ENCODE measurements at regions not wholly inside any gene's neighbourhood (a gene's known extent, or its start where the extent isn't known, plus 50 kb on each side); places are given as distances from the start of the nearest gene placed in this dataset.

- no peaks in the 10 kb centered on the region for H3K36me3 ChIP-seq (ENCODE audit: control insufficient read depth in 1 of 2, insufficient read depth in 2 of 2, low read length in 2 of 2)
- no peak overlapping the region for H4K8ac ChIP-seq (ENCODE audit: low read depth, low read length)
- no peak overlapping the region for H2BK120ac ChIP-seq (ENCODE audit: insufficient read depth, low read length, poor library complexity)
- H3K4ac ChIP-seq (ENCODE audit: low read depth, low read length): no peak overlapping the region
- H2BK5ac ChIP-seq (ENCODE audit: low read depth, low read length, poor library complexity): no peak overlapping the region
- no peaks in the 10 kb centered on the region for H3K9me3 ChIP-seq (ENCODE audit: insufficient read depth, low read depth, low read length)
- no peak overlapping the region for H3K4me3 ChIP-seq (ENCODE audit: low read depth, low read length)
- H3K79me1 ChIP-seq (ENCODE audit: low read length): no peaks in the 10 kb centered on the region
- no peak overlapping the region for H3K27ac ChIP-seq (ENCODE audit: low read depth, low read length)
- no peak overlapping the region for H3K9ac ChIP-seq (ENCODE audit: low read length)
- no peak overlapping the region for H4K91ac ChIP-seq (ENCODE audit: low read depth, low read length)
- no peak overlapping the region for H4K12ac ChIP-seq (ENCODE audit: low read depth, low read length)
- no peak overlapping the region for H2AK5ac ChIP-seq (ENCODE audit: low read length)
- no peak overlapping the region for H3K18ac ChIP-seq (ENCODE audit: low read length)
- H2AFZ ChIP-seq (ENCODE audit: insufficient read depth, low read length, poor library complexity): no peak overlapping the region
- H3K79me2 ChIP-seq (ENCODE audit: control insufficient read depth, insufficient read depth, low read length, poor library complexity): no peaks in the 10 kb centered on the region
- H2BK12ac ChIP-seq (ENCODE audit: low read length): no peak overlapping the region
- no CpG with 5 or more reads among the region's 3 CpGs for WGBS (ENCODE audit: extremely low coverage, insufficient coverage, insufficient read length)
- no peak overlapping the region for H3K4me2 ChIP-seq (ENCODE audit: low read length)
- DNase-seq: no peak
- H3K23ac ChIP-seq (ENCODE audit: low read length): no peak overlapping the region
- no peaks in the 10 kb centered on the region for H3K4me1 ChIP-seq (ENCODE audit: control insufficient read depth in 1 of 2, insufficient read depth in 2 of 2, low read length in 2 of 2)
- H3K27me3 ChIP-seq (ENCODE audit: insufficient read depth, low read length): no peaks in the 10 kb centered on the region
- no peak overlapping the region for H3K14ac ChIP-seq (ENCODE audit: low read length)
Measured at GRCh38 chr12:46958053-46958452, 121.4 kb upstream of the PCED1B start.

- Histone ChIP-seq H3K18ac (ENCODE audit: low read length) (no peak overlapping the region), H3K4me2 (ENCODE audit: low read length) (no peak overlapping the region), H3K23ac (ENCODE audit: low read length) (no peak overlapping the region), H2BK120ac (ENCODE audit: insufficient read depth, low read length, poor library complexity) (no peak overlapping the region), H4K12ac (ENCODE audit: low read depth, low read length) (no peak overlapping the region), H3K36me3 (ENCODE audit: control insufficient read depth in 1 of 2, insufficient read depth in 2 of 2, low read length in 2 of 2) (no peaks in the 10 kb centered on the region), H3K79me2 (ENCODE audit: control insufficient read depth, insufficient read depth, low read length, poor library complexity) (no peaks in the 10 kb centered on the region), H3K14ac (ENCODE audit: low read length) (no peak overlapping the region), H4K8ac (ENCODE audit: low read depth, low read length) (no peak overlapping the region), H3K27ac (ENCODE audit: low read depth, low read length) (no peak overlapping the region), H3K4me3 (ENCODE audit: low read depth, low read length) (no peak overlapping the region), H3K79me1 (ENCODE audit: low read length) (no peaks in the 10 kb centered on the region), H3K4me1 (ENCODE audit: control insufficient read depth in 1 of 2, insufficient read depth in 2 of 2, low read length in 2 of 2) (no peaks in the 10 kb centered on the region), H3K27me3 (ENCODE audit: insufficient read depth, low read length) (no peaks in the 10 kb centered on the region), H3K4ac (ENCODE audit: low read depth, low read length) (no peak overlapping the region), H2BK12ac (ENCODE audit: low read length) (peak overlapping the region; percentile 30), H3K9me3 (ENCODE audit: insufficient read depth, low read depth, low read length) (no peaks in the 10 kb centered on the region), H2AK5ac (ENCODE audit: low read length) (peak overlapping the region; percentile 51), H4K91ac (ENCODE audit: low read depth, low read length) (no peak overlapping the region), H3K9ac (ENCODE audit: low read length) (no peak overlapping the region), H2BK5ac (ENCODE audit: low read depth, low read length, poor library complexity) (no peak overlapping the region), H2AFZ (ENCODE audit: insufficient read depth, low read length, poor library complexity) (no peak overlapping the region)
- WGBS (ENCODE audit: extremely low coverage, insufficient coverage, insufficient read length): no CpG with 5 or more reads among the region's 2 CpGs
- DNase-seq: no peak
Measured at GRCh38 chr12:46958599-46959290, 120.7 kb upstream of the PCED1B start.

DNA sequence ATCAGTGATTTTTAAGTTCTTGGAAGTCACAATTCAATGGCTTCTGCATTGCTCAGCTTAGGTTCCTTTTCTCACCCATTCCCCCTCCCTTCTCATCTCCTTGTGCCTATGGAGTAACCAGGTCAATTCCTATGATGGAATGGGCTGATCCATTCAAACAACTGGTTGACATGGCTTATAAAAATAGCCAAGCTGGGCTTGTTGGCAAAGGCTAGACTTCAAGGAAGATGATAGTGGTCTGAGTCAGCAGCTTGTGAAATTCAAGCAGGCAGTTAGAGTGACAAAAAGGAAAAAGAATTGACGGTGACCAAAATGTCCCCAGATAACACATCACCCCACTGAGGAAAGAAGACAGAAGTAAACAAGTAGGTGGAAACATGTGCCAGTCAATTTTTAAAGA, 119.9 kb upstream of the PCED1B start:
- H3K4me2 ChIP-seq (ENCODE audit: low read length): no peak overlapping the region
- H3K9me3 ChIP-seq (ENCODE audit: insufficient read depth, low read depth, low read length): no peaks in the 10 kb centered on the region
- H4K8ac ChIP-seq (ENCODE audit: low read depth, low read length): no peak overlapping the region
- no peak overlapping the region for H3K9ac ChIP-seq (ENCODE audit: low read length)
- H3K23ac ChIP-seq (ENCODE audit: low read length): no peak overlapping the region
- no peak overlapping the region for H2AK5ac ChIP-seq (ENCODE audit: low read length)
- H3K4ac ChIP-seq (ENCODE audit: low read depth, low read length): no peak overlapping the region
- no peak overlapping the region for H3K27ac ChIP-seq (ENCODE audit: low read depth, low read length)
- no peak overlapping the region for H4K12ac ChIP-seq (ENCODE audit: low read depth, low read length)
- H3K27me3 ChIP-seq (ENCODE audit: insufficient read depth, low read length): no peaks in the 10 kb centered on the region
- no peak overlapping the region for H2AFZ ChIP-seq (ENCODE audit: insufficient read depth, low read length, poor library complexity)
- no peak overlapping the region for H2BK5ac ChIP-seq (ENCODE audit: low read depth, low read length, poor library complexity)
- H3K14ac ChIP-seq (ENCODE audit: low read length): no peak overlapping the region
- H2BK12ac ChIP-seq (ENCODE audit: low read length): no peak overlapping the region
- WGBS (ENCODE audit: extremely low coverage, insufficient coverage, insufficient read length): no CpG with 5 or more reads among the region's 1 CpG
- H2BK120ac ChIP-seq (ENCODE audit: insufficient read depth, low read length, poor library complexity): no peak overlapping the region
- H3K79me1 ChIP-seq (ENCODE audit: low read length): no peaks in the 10 kb centered on the region
- H3K4me3 ChIP-seq (ENCODE audit: low read depth, low read length): no peak overlapping the region
- H3K4me1 ChIP-seq (ENCODE audit: control insufficient read depth in 1 of 2, insufficient read depth in 2 of 2, low read length in 2 of 2): peaks cover 2 to 6% of the 10 kb centered on the region in 2 experiments
- H4K91ac ChIP-seq (ENCODE audit: low read depth, low read length): no peak overlapping the region
- no peaks in the 10 kb centered on the region for H3K36me3 ChIP-seq (ENCODE audit: control insufficient read depth in 1 of 2, insufficient read depth in 2 of 2, low read length in 2 of 2)
- DNase-seq: peak; percentile 12 to 36
- no peaks in the 10 kb centered on the region for H3K79me2 ChIP-seq (ENCODE audit: control insufficient read depth, insufficient read depth, low read length, poor library complexity)
- no peak overlapping the region for H3K18ac ChIP-seq (ENCODE audit: low read length)

DNA sequence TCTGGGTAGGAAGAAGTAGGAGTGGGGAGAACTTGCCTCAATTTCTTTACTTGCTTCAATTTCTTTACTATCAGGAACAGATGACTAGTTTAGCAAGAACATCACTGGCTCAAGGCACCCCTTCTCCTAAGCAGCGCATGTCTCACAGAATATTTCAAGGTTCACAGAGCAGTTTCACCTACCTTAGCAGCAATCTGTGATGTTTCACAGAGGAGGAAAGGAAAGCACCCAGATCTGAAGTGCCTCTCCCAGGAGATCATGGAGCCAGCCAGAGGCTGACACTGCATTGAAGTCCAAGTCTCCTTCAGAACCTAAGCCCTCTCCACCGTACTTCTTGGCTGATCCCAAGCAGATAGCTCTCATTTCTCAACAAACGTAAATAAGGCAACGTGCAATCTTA, 118.7 kb upstream of the PCED1B start:
- Histone ChIP-seq H2BK12ac (ENCODE audit: low read length) (peak overlapping the region; percentile 77), H3K79me2 (ENCODE audit: control insufficient read depth, insufficient read depth, low read length, poor library complexity) (no peaks in the 10 kb centered on the region), H2BK120ac (ENCODE audit: insufficient read depth, low read length, poor library complexity) (no peak overlapping the region), H2AFZ (ENCODE audit: insufficient read depth, low read length, poor library complexity) (no peak overlapping the region), H3K4ac (ENCODE audit: low read depth, low read length) (no peak overlapping the region), H3K27me3 (ENCODE audit: insufficient read depth, low read length) (no peaks in the 10 kb centered on the region), H3K4me1 (ENCODE audit: control insufficient read depth in 1 of 2, insufficient read depth in 2 of 2, low read length in 2 of 2) (peaks cover 2 to 8% of the 10 kb centered on the region in 2 experiments), H3K36me3 (ENCODE audit: control insufficient read depth in 1 of 2, insufficient read depth in 2 of 2, low read length in 2 of 2) (no peaks in the 10 kb centered on the region), H3K4me3 (ENCODE audit: low read depth, low read length) (no peak overlapping the region), H4K91ac (ENCODE audit: low read depth, low read length) (no peak overlapping the region), H3K4me2 (ENCODE audit: low read length) (no peak overlapping the region), H3K9ac (ENCODE audit: low read length) (no peak overlapping the region), H3K79me1 (ENCODE audit: low read length) (peaks cover 3% of the 10 kb centered on the region), H4K12ac (ENCODE audit: low read depth, low read length) (no peak overlapping the region), H3K23ac (ENCODE audit: low read length) (no peak overlapping the region), H3K9me3 (ENCODE audit: insufficient read depth, low read depth, low read length) (no peaks in the 10 kb centered on the region), H2BK5ac (ENCODE audit: low read depth, low read length, poor library complexity) (no peak overlapping the region), H4K8ac (ENCODE audit: low read depth, low read length) (no peak overlapping the region), H2AK5ac (ENCODE audit: low read length) (no peak overlapping the region), H3K27ac (ENCODE audit: low read depth, low read length) (no peak overlapping the region), H3K18ac (ENCODE audit: low read length) (no peak overlapping the region), H3K14ac (ENCODE audit: low read length) (no peak overlapping the region)
- WGBS (ENCODE audit: extremely low coverage, insufficient coverage, insufficient read length): no CpG with 5 or more reads among the region's 4 CpGs
- DNase-seq: no peak
